A549 (cell line): ENCODE measurements at regions not wholly inside any gene's neighbourhood (a gene's known extent, or its start where the extent isn't known, plus 50 kb on each side); places are given as distances from the start of the nearest gene placed in this dataset.

Experiments used
- ATAC-seq, 2 experiments: fragments of 200-7000 bp in 1 of 2; fragments of >200 bp in 1 of 2; cut with Nextera tagmentation in 1 of 2; cut with Tn5 transposase in 1 of 2; 3 replicates each; pipeline versions ENCODE4 v1.8.0 to v1.9.1; 2018 to 2020; ENCODE audit warnings: mild to moderate bottlenecking in 1 of 2, moderate library complexity in 1 of 2
- CTCF ChIA-PET: fragments of 300-600 bp; sonication (Branson Sonifier 250); formaldehyde crosslinking; extraction: SDS; loops from one replicate; lab custom pipeline; 2021; ENCODE audit warnings: antibody characterized with exemption, inconsistent platforms; lab: Yijun Ruan, JAX
- POLR2A ChIA-PET: fragments of 350-600 bp; formaldehyde crosslinking; extraction: SDS; loops from one replicate; lab custom pipeline; 2021; ENCODE audit warnings: antibody characterized with exemption, inconsistent platforms; lab: Yijun Ruan, JAX
- DNase-seq, 2 experiments: peaks; one replicate each; pipeline versions ENCODE4 v3.0.0 to v3.0.0-alpha.2; 2011 to 2016; ENCODE audit warnings: low read depth in 1 of 2, low spot score in 1 of 2
- FAIRE-seq: peaks from 2 replicates; lab custom pipeline; 2011; peaks lifted over from hg19 to GRCh38; lab: Jason Lieb, UNC
- H3K27ac ChIP-seq, 2 experiments: fragments of >200 bp; sonication (Bioruptor Twin); formaldehyde crosslinking; 3 replicates each; pipeline ENCODE4 v1.5.1; 2016 to 2017
- H3K4me1 ChIP-seq: fragments of >200 bp; sonication (Bioruptor Twin); formaldehyde crosslinking; 3 replicates; pipeline ENCODE4 v1.6.1; 2016
- H3K4me2 ChIP-seq: fragments of >200 bp; sonication (Bioruptor Twin); formaldehyde crosslinking; 3 replicates; pipeline ENCODE4 v1.6.1; 2016
- H3K4me3 ChIP-seq: fragments of >200 bp; sonication (Bioruptor Twin); formaldehyde crosslinking; 3 replicates; pipeline ENCODE4 v1.5.1; 2016
- H3K9me3 ChIP-seq: fragments of >200 bp; sonication (Bioruptor Twin); formaldehyde crosslinking; 3 replicates; pipeline ENCODE4 v1.6.1; 2016
- ATOH8 ChIP-seq: fragments of 250-450 bp; sonication (Bioruptor Pico); IDR thresholded peaks from 2 replicates; pipeline ENCODE4 v1.5.0; 2020; ENCODE audit warnings: low read depth, mild to moderate bottlenecking, moderate library complexity
- BCL3 ChIP-seq: fragments of >200 bp; sonication (Bioruptor Twin); formaldehyde crosslinking; IDR thresholded peaks from 3 replicates; pipeline ENCODE4 v1.6.1; 2016
- CHD4 ChIP-seq: fragments of 200-600 bp; sonication (generic); IDR thresholded peaks from 2 replicates; pipeline ENCODE4 v1.6.1; 2016; ENCODE audit warnings: antibody characterized with exemption, mild to moderate bottlenecking, borderline replicate concordance
- CTCF ChIP-seq: fragments of >200 bp; sonication (Bioruptor Twin); formaldehyde crosslinking; IDR thresholded peaks from 3 replicates; pipeline ENCODE4 v1.5.1; 2016
- E2F6 ChIP-seq: IDR thresholded peaks from 2 replicates; pipeline ENCODE4 v1.6.1; 2012; ENCODE audit warnings: low read depth, borderline replicate concordance
- ELK1 ChIP-seq: fragments of 150-350 bp; IDR thresholded peaks from 2 replicates; pipeline ENCODE4 v1.6.1; 2014; ENCODE audit warnings: low read depth, mild to moderate bottlenecking, low read length
- GATA3 ChIP-seq: IDR thresholded peaks from 2 replicates; pipeline ENCODE4 v1.6.1; 2012; ENCODE audit warnings: borderline replicate concordance
- HES2 ChIP-seq: fragments of >200 bp; sonication (Bioruptor Twin); formaldehyde crosslinking; IDR thresholded peaks from 2 replicates; pipeline ENCODE4 v1.6.1; 2016
- HEYL ChIP-seq: fragments of 250-450 bp; sonication (Bioruptor Pico); IDR thresholded peaks from 2 replicates; pipeline ENCODE4 v1.8.0; 2021; ENCODE audit warnings: mild to moderate bottlenecking, moderate library complexity
- HOXB13 ChIP-seq: fragments of 250-450 bp; sonication (Bioruptor Pico); IDR thresholded peaks from 2 replicates; pipeline ENCODE4 v1.5.0; 2020; ENCODE audit warnings: low read depth, mild to moderate bottlenecking, moderate library complexity
- HOXB5 ChIP-seq: fragments of 250-450 bp; sonication (Bioruptor Pico); IDR thresholded peaks from 2 replicates; pipeline ENCODE4 v1.5.0; 2020; ENCODE audit warnings: mild to moderate bottlenecking, moderate library complexity
- MAZ ChIP-seq: fragments of 150-350 bp; IDR thresholded peaks from 2 replicates; pipeline ENCODE4 v1.6.1; 2014; ENCODE audit warnings: antibody characterized with exemption, low read depth, low read length, borderline replicate concordance
- MYC ChIP-seq: IDR thresholded peaks from 2 replicates; pipeline ENCODE4 v1.6.1; 2012; ENCODE audit warnings: mild to moderate bottlenecking, inconsistent platforms, low read length, improper control_type of control experiment, borderline replicate concordance
- PHF8 ChIP-seq: fragments of 200-600 bp; sonication (generic); IDR thresholded peaks from 2 replicates; pipeline ENCODE4 v1.6.1; 2016; ENCODE audit warnings: low read depth, mild to moderate bottlenecking, antibody characterized with exemption, moderate library complexity, borderline replicate concordance
- POLR2AphosphoS2 ChIP-seq: conservative IDR thresholded peaks from 2 replicates; pipeline ENCODE4 v1.6.1; 2012; ENCODE audit warnings: low read length, improper control_type of control experiment, inconsistent platforms
- REST ChIP-seq: fragments of 200-600 bp; sonication (generic); IDR thresholded peaks from 2 replicates; pipeline ENCODE4 v1.6.1; 2016; ENCODE audit warnings: antibody characterized with exemption, mild to moderate bottlenecking, moderate library complexity
- SMC3 ChIP-seq: fragments of >200 bp; sonication (Bioruptor Twin); formaldehyde crosslinking; IDR thresholded peaks from 3 replicates; pipeline ENCODE4 v1.6.1; 2018; ENCODE audit warnings: inconsistent platforms
- SREBF2 ChIP-seq: fragments of 450-650 bp; IDR thresholded peaks from 2 replicates; pipeline ENCODE4 v1.6.1; 2014; ENCODE audit warnings: mild to moderate bottlenecking, moderate library complexity
- TFCP2L1 ChIP-seq: fragments of 250-450 bp; sonication (Bioruptor Pico); IDR thresholded peaks from 2 replicates; pipeline ENCODE4 v1.5.0; 2021; ENCODE audit warnings: mild to moderate bottlenecking
- USF2 ChIP-seq: fragments of 450-650 bp; IDR thresholded peaks from 2 replicates; pipeline ENCODE4 v1.6.1; 2014; ENCODE audit warnings: antibody characterized with exemption
- ZC3H11A ChIP-seq: fragments of 450-650 bp; IDR thresholded peaks from 2 replicates; pipeline ENCODE4 v1.6.1; 2014; ENCODE audit warnings: antibody characterized with exemption, mild to moderate bottlenecking
- ZNF302 ChIP-seq: fragments of 250-450 bp; sonication (Bioruptor Pico); IDR thresholded peaks from 2 replicates; pipeline ENCODE4 v1.9.0; 2021; ENCODE audit warnings: inconsistent platforms, mild to moderate bottlenecking, moderate library complexity
- ZSCAN20 ChIP-seq: fragments of 250-450 bp; sonication (Bioruptor Pico); IDR thresholded peaks from 2 replicates; pipeline ENCODE4 v1.8.0; 2022; ENCODE audit warnings: mild to moderate bottlenecking, moderate library complexity
- WGBS: methylation state at CpG from one replicate; pipeline ENCODE4 v1.1.6; 2017; ENCODE audit errors: missing lambda C conversion rate; 5-methylcytosine and 5-hydroxymethylcytosine counted together

- TF ChIP-seq PHF8: no peak
- TF ChIP-seq ELK1: no peak
- no peak for TF ChIP-seq E2F6
- no peak for TF ChIP-seq CHD4
- no peak for TF ChIP-seq HOXB5 (CRISPR knock-in tag)
- TF ChIP-seq POLR2AphosphoS2: no peak
- no peak for TF ChIP-seq TFCP2L1 (CRISPR knock-in tag)
- TF ChIP-seq GATA3: no peak
- no peak for TF ChIP-seq ATOH8
- no peak for TF ChIP-seq HES2
Measured at GRCh38 chr6:169366258-169366901, 112.7 kb upstream of the THBS2 start (continued).

GRCh38 chr6:169365567-169366257 is 112.1 kb upstream of the THBS2 start:
- ATAC-seq (no peak), FAIRE-seq (no peak), DNase-seq (no peak)
- H3K4me2 ChIP-seq: no peak overlapping the region
- CTCF ChIA-PET: interaction anchor here (0.7 kb wide), 1 partner anchor 12 kb away, joined by 4 read pairs; no protein-coding TSS in a partner anchor
- no peaks in the 10 kb centered on the region for H3K9me3 ChIP-seq
- H3K4me1 ChIP-seq: no peaks in the 10 kb centered on the region
- no peak for TF ChIP-seq SREBF2
- no peak for TF ChIP-seq MYC
- no peak for TF ChIP-seq REST
- TF ChIP-seq BCL3: no peak
- no peak for TF ChIP-seq HES2
- no peak for TF ChIP-seq ZNF302 (CRISPR knock-in tag)
- no peak for TF ChIP-seq HOXB13 (CRISPR knock-in tag)
- TF ChIP-seq MAZ: no peak
- no peak for TF ChIP-seq CTCF
- TF ChIP-seq ZSCAN20: no peak
- TF ChIP-seq ZC3H11A: no peak
- TF ChIP-seq GATA3: no peak
- TF ChIP-seq SMC3: no peak
- TF ChIP-seq USF2: no peak
- no peak for TF ChIP-seq HEYL
- no peak overlapping the region for H3K4me3 ChIP-seq
- POLR2A ChIA-PET: no interaction called here
- no peak overlapping the region for H3K27ac ChIP-seq
- WGBS: 53% methylated on average over 12 of the region's 13 CpGs
